PFSK-1 (cell line): ENCODE measurements at regions not wholly inside any gene's neighbourhood (a gene's known extent, or its start where the extent isn't known, plus 50 kb on each side); places are given as distances from the start of the nearest gene placed in this dataset.

Experiments used
- FOXP2 ChIP-seq: optimal IDR thresholded peaks from 2 replicates; pipeline ENCODE3; 2011; ENCODE audit warnings: borderline replicate concordance, control low read depth, inconsistent platforms; ENCODE audit not compliant: insufficient read depth; ENCODE audit errors: extremely low read length, extremely low read depth
- POLR2AphosphoS5 ChIP-seq: IDR thresholded peaks from 2 replicates; pipeline ENCODE4 v1.6.1; 2012; ENCODE audit warnings: low read depth, mild to moderate bottlenecking, control low read depth, low read length, moderate library complexity
- REST ChIP-seq, 2 experiments: IDR thresholded peaks; 2 replicates each; pipeline versions ENCODE4 v1.6.1 to v1.8.0; 2011 to 2012; ENCODE audit warnings: low read depth in 2 of 2, low read length in 2 of 2, control low read depth in 1 of 2, inconsistent platforms in 1 of 2, mild to moderate bottlenecking in 1 of 2, moderate library complexity in 1 of 2; ENCODE audit not compliant: insufficient read depth in 1 of 2
- SIN3A ChIP-seq: IDR thresholded peaks from 2 replicates; pipeline ENCODE4 v1.6.1; 2012; ENCODE audit warnings: mild to moderate bottlenecking, low read length, moderate library complexity, borderline replicate concordance; ENCODE audit not compliant: insufficient read depth
- TAF1 ChIP-seq: IDR thresholded peaks from 2 replicates; pipeline ENCODE4 v1.6.1; 2012; ENCODE audit warnings: low read length, control low read depth, borderline replicate concordance; ENCODE audit not compliant: insufficient read depth

DNA sequence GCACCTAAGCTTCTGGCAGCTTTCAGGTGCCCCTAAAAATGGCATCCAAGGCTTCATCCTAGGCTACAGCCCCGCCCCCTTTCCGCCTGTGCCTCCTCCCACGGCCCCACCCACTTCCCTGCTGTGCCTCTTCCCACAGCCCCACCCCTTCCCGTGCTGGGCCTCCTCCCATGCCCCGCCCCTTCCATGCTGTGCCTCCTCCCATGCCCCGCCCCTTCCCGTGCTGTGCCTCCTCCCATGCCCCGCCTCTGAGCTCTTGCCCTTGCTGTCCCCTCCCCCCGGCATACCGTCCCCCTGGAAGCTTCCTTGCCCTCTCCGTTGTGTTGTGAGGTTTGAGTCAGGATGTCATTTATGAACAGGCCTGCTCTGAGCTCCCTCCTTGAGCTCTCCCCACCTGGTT is 228.5 kb upstream of the AJAP1 start:
- TF ChIP-seq FOXP2 (no peak), TAF1 (no peak), SIN3A (no peak), POLR2AphosphoS5 (no peak), REST (IDR thresholded peaks at IDR 0.05; ENCODE audit: insufficient read depth in 1 of 2, low read depth in 2 of 2, low read length in 2 of 2) (no peak)

GRCh38 chr1:4428711-4429110 is 225.7 kb upstream of the AJAP1 start:
- TF ChIP-seq POLR2AphosphoS5 = no peak
- TF ChIP-seq FOXP2 = no peak
- no peak for TF ChIP-seq SIN3A
- TF ChIP-seq REST (IDR thresholded peaks at IDR 0.05; ENCODE audit: insufficient read depth in 1 of 2, low read depth in 2 of 2, low read length in 2 of 2) = no peak
- no peak for TF ChIP-seq TAF1

DNA sequence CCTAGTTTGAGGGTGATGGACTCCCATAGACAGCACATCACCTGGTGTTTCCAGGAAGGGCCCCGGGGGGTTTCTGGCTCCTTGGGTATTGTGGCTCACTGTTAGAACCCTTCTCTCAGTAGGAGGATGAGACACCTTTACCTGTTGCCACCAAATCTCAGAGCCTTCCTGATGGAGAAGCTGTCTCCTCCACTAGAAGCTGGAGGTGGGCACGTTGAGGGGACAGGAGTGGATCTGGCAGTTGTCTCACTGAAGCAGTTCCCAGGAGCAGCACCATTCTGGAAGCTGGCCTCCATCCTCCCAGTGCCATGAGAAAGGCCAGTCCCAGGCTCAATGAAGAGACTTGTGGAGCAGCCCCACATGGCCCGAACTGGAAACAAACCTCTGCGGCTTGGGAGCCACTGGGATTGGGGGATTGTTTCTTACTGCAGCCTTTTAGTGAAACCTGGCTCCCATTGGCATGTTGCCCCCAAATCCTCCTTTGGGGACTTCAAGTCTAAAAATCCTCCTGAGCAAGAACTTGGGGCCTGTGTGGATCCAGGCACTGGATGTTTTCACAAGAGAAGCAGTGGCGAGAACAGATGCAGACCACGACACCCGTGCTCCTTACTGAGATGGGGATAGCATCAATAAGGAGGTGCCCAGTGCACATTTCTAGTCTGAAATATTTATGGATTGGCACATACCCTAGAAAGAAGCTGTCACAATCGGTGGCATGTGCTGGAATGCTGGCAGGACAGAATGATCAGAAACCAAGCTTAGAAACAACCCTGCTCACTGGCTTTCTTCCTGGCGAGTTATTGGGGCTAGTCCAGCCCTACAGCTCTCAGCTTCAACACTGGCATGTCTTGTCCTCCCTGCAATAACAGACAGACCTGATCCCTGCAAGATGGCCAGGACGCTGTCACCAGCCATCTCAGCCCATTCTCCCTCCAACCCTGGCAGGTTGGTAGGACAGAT is 223.7 kb upstream of the AJAP1 start:
- TF ChIP-seq REST (IDR thresholded peaks at IDR 0.05; ENCODE audit: insufficient read depth in 1 of 2, low read depth in 2 of 2, low read length in 2 of 2) = no peak

- TF ChIP-seq FOXP2 (no peak), TAF1 (no peak), SIN3A (no peak), REST (IDR thresholded peaks at IDR 0.05; ENCODE audit: insufficient read depth in 1 of 2, low read depth in 2 of 2, low read length in 2 of 2) (no peak), POLR2AphosphoS5 (no peak)
These were observed 222.9 kb upstream of the AJAP1 start for GRCh38 chr1:4431491-4431890.

DNA sequence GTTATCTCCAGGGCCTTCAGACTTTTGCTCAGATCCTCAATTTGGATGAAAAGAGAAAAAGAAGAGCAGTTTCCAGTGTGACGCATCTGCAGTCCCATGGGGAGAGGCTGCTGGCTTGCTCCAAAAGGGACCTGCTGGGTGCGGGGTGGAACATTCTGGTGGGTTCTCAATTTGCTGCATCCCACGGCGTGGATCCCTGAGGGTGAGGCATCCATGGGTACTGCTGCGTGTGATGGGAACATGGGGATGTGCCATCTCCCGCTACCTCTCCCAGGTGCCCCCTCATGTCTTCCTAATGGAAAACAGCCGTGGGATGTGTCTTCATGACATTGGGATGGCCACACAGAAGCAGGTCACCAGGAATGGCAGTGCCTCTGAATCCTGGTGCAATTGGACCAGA is 221.3 kb upstream of the AJAP1 start:
- TF ChIP-seq TAF1 (no peak), POLR2AphosphoS5 (no peak), FOXP2 (no peak), REST (IDR thresholded peaks at IDR 0.05; ENCODE audit: insufficient read depth in 1 of 2, low read depth in 2 of 2, low read length in 2 of 2) (no peak), SIN3A (no peak)
